ENCODE measurements at regions not wholly inside any gene's neighbourhood (a gene's known extent, or its start where the extent isn't known, plus 50 kb on each side); places are given as distances from the start of the nearest gene placed in this dataset.

DNA sequence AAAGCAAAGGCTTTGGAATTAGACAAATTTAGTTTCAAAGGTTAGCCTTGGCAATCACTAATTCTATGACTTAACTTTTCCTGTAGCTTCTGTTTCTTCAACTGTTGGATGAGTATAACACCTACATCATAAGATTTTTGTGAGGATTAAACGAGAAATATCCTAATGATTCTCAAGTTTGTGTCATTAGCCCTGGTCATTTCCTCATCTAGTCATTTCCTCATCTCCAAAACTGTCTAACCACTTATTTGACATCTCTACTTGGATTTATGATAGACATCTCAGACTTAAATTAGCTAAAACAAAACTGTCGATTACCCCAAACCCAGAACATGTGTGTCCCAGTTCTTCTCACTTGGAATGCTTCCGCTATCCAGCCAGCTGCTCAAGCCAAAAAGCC lies 80.2 kb upstream of the CHODL start (continued):
- TF ChIP-seq, protein P1, sequence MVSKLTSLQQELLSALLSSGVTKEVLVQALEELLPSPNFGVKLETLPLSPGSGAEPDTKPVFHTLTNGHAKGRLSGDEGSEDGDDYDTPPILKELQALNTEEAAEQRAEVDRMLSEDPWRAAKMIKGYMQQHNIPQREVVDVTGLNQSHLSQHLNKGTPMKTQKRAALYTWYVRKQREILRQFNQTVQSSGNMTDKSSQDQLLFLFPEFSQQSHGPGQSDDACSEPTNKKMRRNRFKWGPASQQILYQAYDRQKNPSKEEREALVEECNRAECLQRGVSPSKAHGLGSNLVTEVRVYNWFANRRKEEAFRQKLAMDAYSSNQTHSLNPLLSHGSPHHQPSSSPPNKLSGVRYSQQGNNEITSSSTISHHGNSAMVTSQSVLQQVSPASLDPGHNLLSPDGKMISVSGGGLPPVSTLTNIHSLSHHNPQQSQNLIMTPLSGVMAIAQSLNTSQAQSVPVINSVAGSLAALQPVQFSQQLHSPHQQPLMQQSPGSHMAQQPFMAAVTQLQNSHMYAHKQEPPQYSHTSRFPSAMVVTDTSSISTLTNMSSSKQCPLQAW (CRISPR knock-in tag; IDR thresholded peaks at IDR 0.05) = no peak
- TF ChIP-seq ZSCAN20 (CRISPR knock-in tag; IDR thresholded peaks at IDR 0.05; ENCODE audit: borderline replicate concordance) (no peak), ZSCAN12 (CRISPR knock-in tag; IDR thresholded peaks at IDR 0.05) (no peak), SIN3B (IDR thresholded peaks at IDR 0.05; ENCODE audit: low read length) (no peak), SRF (IDR thresholded peaks at IDR 0.05; ENCODE audit: low read depth, low read length) (no peak)

DNA sequence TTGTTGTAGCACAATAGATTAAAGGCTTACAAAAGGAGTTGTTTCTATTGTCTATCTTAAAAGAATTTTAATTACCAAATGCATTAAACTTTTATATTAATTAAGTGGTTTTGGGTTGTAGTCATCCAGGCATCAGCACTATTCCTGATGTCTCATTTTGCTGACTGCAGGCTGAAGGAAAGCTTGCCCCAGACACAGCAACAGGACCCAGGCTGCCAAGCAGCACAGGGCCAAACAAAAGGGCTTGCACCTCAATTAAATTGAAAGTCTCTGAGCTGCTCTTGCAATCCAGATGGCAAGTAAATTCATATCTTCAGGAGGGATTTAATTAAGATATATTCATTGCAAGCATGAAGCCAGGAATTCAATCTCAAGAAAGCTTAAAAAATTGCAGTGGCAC lies 80.7 kb upstream of the CHODL start:
- Histone ChIP-seq H3K4me3 (replicated peaks in 1 of 3; ENCODE audit: insufficient read depth in 1 of 3, low read depth in 2 of 3, low read length in 3 of 3) (no peak overlapping the region), H3K9me3 (ENCODE audit: low read length) (no peaks in the 10 kb centered on the region), H3K4me1 (ENCODE audit: insufficient read depth, low read length) (no peaks in the 10 kb centered on the region), H3K27ac (ENCODE audit: extremely low read length, insufficient read depth, low read length) (no peak overlapping the region), H4K20me1 (ENCODE audit: insufficient read depth, low read length) (no peaks in the 10 kb centered on the region), H3K36me3 (replicated peaks in 1 of 2; ENCODE audit: control insufficient read depth in 1 of 2, insufficient read depth in 2 of 2, low read length in 2 of 2) (no peaks in the 10 kb centered on the region), H3K4me2 (ENCODE audit: low read depth, low read length) (no peak overlapping the region), H2AFZ (ENCODE audit: low read length) (no peak overlapping the region), H3K27me3 (ENCODE audit: control insufficient read depth in 1 of 2, insufficient read depth in 2 of 2, low read length in 2 of 2) (no peaks in the 10 kb centered on the region; a peak in 1 of 5 replicates), H3K9ac (ENCODE audit: insufficient read depth, low read depth, low read length) (no peak overlapping the region), H3K79me2 (ENCODE audit: insufficient read depth, low read length) (no peaks in the 10 kb centered on the region)
- ATAC-seq = no peak
- ChIA-PET CTCF (ENCODE audit: low intra/inter-chr PET ratio, low total read pairs) (no interaction called here), POLR2A (no interaction called here)
- no peak for DNase-seq (ENCODE audit: low spot score)
- no peak for FAIRE-seq
- no TSS peak for BruUV-seq (replicated peaks)
- intact Hi-C loops (cut with micrococcal nuclease; ENCODE audit: unreplicated experiment) (no loop called here), in situ Hi-C loops (cut with HindIII; ENCODE audit: extremely low pct_ligation_motif_present, low pct_unique_long_range_greater_than_20kb) (no loop called here)
- TF ChIP-seq KLF15 (CRISPR knock-in tag; IDR thresholded peaks at IDR 0.05; ENCODE audit: borderline replicate concordance) (no peak), ZNF790 (CRISPR knock-in tag; IDR thresholded peaks at IDR 0.05; ENCODE audit: borderline replicate concordance) (no peak), ZNF615 (CRISPR knock-in tag; IDR thresholded peaks at IDR 0.05; ENCODE audit: borderline replicate concordance) (no peak), ARNTL (CRISPR knock-in tag; IDR thresholded peaks at IDR 0.05) (no peak), ZNF563 (CRISPR knock-in tag; IDR thresholded peaks at IDR 0.05) (no peak), ZNF251 (CRISPR knock-in tag; IDR thresholded peaks at IDR 0.05) (no peak), SETDB1 (CRISPR knock-in tag; IDR thresholded peaks at IDR 0.05; ENCODE audit: borderline replicate concordance) (no peak), ZNF567 (CRISPR knock-in tag; IDR thresholded peaks at IDR 0.05; ENCODE audit: borderline replicate concordance) (no peak), DR1 (CRISPR knock-in tag; IDR thresholded peaks at IDR 0.05) (no peak), ZNF256 (CRISPR knock-in tag; conservative IDR thresholded peaks at IDR 0.05) (no peak), HES4 (CRISPR knock-in tag; IDR thresholded peaks at IDR 0.05; ENCODE audit: borderline replicate concordance) (no peak), HOXA3 (CRISPR knock-in tag; IDR thresholded peaks at IDR 0.05) (no peak)
- TF ChIP-seq, protein P2, sequence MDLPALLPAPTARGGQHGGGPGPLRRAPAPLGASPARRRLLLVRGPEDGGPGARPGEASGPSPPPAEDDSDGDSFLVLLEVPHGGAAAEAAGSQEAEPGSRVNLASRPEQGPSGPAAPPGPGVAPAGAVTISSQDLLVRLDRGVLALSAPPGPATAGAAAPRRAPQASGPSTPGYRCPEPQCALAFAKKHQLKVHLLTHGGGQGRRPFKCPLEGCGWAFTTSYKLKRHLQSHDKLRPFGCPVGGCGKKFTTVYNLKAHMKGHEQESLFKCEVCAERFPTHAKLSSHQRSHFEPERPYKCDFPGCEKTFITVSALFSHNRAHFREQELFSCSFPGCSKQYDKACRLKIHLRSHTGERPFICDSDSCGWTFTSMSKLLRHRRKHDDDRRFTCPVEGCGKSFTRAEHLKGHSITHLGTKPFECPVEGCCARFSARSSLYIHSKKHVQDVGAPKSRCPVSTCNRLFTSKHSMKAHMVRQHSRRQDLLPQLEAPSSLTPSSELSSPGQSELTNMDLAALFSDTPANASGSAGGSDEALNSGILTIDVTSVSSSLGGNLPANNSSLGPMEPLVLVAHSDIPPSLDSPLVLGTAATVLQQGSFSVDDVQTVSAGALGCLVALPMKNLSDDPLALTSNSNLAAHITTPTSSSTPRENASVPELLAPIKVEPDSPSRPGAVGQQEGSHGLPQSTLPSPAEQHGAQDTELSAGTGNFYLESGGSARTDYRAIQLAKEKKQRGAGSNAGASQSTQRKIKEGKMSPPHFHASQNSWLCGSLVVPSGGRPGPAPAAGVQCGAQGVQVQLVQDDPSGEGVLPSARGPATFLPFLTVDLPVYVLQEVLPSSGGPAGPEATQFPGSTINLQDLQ (CRISPR knock-in tag; IDR thresholded peaks at IDR 0.05) = no peak
- TF ChIP-seq, protein P3, sequence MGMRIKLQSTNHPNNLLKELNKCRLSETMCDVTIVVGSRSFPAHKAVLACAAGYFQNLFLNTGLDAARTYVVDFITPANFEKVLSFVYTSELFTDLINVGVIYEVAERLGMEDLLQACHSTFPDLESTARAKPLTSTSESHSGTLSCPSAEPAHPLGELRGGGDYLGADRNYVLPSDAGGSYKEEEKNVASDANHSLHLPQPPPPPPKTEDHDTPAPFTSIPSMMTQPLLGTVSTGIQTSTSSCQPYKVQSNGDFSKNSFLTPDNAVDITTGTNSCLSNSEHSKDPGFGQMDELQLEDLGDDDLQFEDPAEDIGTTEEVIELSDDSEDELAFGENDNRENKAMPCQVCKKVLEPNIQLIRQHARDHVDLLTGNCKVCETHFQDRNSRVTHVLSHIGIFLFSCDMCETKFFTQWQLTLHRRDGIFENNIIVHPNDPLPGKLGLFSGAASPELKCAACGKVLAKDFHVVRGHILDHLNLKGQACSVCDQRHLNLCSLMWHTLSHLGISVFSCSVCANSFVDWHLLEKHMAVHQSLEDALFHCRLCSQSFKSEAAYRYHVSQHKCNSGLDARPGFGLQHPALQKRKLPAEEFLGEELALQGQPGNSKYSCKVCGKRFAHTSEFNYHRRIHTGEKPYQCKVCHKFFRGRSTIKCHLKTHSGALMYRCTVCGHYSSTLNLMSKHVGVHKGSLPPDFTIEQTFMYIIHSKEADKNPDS (CRISPR knock-in tag; IDR thresholded peaks at IDR 0.05) = no peak

Data from HepG2 (cell line).